GM10266 (cell line): ENCODE measurements at regions not wholly inside any gene's neighbourhood (a gene's known extent, or its start where the extent isn't known, plus 50 kb on each side); places are given as distances from the start of the nearest gene placed in this dataset.

Experiments
- DNase-seq: peaks from one replicate; pipeline ENCODE4 v3.0.0; 2012; ENCODE audit errors: extremely low spot score
- TF ChIP-seq, protein P1 (sequence below): IDR thresholded peaks from 2 replicates; pipeline ENCODE4 v1.5.1; 2012; ENCODE audit warnings: mild to moderate bottlenecking, low read depth; ENCODE audit not compliant: control insufficient read depth, insufficient read depth; ENCODE audit errors: missing control alignments

DNA sequence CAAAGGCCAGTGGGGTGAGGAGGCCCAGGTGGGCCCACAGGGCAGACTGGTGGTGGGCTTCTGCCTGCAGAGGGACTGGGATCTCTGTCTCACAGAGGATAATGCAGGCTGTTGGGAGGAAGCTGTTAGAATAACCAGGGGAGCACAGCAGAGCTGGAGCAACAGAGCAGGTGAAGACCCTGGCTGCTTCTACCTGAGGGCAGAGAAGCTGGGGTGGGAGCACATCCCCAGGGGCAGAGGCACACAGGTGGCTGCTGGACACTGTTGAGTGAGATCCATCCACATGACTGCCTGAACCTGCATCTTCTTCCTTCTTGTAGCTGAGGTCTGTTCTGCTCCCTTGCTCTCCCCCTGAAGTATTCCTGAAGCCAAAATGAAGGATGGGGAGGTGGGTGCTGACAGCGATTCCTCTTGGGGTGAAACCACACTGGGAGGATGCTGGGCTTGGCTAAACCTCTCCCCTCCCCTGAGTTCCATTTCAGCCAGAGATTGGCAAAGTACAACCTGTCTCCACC is 1725.0 kb downstream of the TP53TG3F start:
- TF ChIP-seq, protein P1, sequence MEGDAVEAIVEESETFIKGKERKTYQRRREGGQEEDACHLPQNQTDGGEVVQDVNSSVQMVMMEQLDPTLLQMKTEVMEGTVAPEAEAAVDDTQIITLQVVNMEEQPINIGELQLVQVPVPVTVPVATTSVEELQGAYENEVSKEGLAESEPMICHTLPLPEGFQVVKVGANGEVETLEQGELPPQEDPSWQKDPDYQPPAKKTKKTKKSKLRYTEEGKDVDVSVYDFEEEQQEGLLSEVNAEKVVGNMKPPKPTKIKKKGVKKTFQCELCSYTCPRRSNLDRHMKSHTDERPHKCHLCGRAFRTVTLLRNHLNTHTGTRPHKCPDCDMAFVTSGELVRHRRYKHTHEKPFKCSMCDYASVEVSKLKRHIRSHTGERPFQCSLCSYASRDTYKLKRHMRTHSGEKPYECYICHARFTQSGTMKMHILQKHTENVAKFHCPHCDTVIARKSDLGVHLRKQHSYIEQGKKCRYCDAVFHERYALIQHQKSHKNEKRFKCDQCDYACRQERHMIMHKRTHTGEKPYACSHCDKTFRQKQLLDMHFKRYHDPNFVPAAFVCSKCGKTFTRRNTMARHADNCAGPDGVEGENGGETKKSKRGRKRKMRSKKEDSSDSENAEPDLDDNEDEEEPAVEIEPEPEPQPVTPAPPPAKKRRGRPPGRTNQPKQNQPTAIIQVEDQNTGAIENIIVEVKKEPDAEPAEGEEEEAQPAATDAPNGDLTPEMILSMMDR = no peak

DNA sequence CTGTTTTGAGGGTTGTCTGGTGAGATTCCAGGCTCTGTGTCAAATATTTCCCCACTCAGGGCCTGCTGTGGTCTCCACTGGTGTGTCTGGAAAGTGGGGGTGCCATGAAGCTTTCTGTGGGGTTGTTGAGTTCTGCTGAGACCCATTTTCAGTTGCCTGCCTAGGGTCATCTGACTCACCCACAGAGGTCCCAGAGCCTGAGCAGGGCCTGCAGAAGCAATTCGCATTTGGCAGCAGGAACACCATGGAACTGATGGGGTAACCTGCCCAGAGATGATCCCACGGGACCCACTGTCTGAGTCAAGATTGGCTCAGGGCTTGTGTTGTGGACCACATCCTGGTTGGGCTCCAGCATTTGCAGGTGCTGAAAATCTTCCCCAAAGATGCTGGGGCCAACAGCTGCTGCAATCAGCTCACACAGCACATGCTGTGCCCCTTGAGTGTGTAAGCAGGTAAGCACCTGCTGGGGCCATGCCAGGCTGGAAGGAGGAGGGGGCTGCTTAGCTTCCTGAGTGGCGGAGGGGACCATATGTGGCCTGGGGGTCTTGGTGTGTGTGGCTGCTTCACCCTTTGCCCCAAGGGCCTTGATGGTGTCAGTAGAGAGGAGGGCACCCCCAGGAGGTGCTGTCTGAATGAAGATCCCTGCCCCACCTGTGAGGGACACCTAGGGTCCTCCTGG is 1726.1 kb downstream of the TP53TG3F start:
- TF ChIP-seq, protein P1 = no peak

More for the DNA sequence above, 1725.0 kb downstream of the TP53TG3F start:
- no peak for DNase-seq

DNA sequence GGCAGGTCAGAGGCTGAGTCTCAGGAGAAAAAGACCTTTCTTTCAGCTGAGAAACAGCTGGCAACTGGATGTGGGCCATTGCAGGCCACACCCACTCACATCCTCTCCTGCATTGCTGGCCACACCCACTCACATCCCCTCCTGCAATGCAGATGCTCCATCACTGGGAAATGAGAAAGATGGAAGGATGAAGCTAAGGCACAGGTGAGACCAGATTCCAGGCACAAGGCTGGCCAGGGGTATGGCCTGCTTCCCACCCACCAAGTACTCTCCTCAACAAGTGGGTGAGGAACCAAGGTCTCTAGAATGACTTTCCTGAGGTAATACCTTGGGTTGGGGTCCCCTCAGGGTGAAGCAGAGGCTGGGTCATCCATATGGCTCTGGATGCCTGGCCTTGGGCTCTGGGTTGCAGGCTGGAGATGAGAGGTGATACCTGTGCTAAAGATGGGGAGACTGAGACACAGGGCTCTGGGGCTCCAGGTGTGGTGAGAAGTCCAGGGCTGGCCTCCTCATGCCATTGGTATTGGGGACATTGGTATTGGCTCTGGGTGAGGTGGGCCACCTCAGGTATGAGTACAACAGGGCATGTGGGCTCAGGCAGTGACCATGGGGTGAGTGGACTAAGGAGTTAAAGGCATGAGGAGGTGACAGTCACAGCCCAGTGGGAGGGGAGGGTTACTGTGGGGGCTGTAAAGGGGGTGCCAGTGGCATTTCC is 1726.8 kb downstream of the TP53TG3F start:
- TF ChIP-seq, protein P1 = no peak
- no peak for DNase-seq

More for the DNA sequence above, 1726.1 kb downstream of the TP53TG3F start:
- DNase-seq = no peak

DNA sequence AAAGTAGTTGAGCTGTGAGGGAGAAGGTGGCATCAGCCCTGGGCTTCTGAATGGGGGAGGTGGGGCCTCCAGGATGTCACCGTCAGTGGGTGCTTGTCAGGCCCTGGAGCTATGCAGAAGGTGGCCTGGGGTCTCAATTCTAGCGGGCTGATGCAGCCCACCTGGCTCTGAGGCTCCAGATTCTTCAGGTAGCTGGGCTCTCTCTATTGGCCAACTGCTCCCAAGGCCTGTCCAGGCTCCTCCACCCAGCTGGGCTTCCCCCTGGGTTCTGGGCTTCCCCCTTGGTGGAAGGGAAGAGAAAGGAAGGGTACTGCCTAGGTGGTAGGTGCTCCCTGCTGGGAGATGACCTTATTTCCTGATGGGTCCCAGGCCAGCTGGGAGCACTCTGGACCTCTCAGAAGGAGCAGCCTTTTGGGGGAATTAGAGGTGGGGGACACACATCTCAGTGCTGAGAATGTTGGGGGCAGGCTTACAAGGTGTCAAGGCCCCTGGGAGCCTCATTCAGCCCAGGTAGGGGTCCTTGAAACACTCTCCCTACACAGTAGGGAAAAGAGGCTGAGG is 1728.3 kb downstream of the TP53TG3F start:
- TF ChIP-seq, protein P1 = no peak

DNA sequence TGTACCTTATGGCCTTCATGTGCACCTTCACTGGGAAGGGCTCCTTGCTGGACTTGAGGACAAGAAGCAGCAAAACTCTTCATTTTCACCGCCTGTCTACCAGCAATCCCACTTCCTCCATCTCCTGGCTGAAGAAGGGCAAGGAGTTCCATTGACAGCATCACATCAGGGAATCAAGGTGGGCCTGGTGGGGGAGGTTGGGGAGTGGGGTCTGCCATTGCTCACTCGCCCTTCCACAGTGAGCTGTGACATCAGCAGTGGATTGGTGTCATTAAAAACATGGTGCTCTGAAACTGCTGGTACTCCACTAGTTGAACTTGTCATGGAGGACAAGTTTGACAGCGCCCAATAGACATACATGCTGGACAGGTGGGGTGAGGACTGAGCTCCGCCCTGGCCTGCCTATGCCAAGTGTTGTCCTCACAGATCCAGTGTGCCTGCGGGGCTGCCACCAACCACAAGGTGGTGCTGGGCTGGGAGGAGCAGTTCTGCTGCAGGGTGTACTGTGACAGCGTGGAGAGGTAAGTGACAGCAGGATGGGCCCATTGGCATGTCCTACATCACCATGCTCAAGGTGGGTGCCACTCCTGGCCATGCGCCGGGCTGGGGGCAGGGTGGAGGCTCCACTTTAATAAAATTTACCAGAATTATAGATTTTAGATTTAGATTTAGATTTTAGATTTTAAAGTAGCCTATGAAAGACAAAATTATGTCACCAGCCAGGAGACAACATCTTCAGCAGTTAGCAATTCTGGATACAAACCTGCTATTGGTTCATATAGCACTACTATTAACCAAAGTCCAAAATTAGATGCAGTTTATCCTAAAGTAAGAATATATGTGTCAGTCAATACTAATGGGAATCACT is 1729.1 kb downstream of the TP53TG3F start:
- no peak for DNase-seq
- TF ChIP-seq, protein P1 = no peak

More for the DNA sequence above, 1728.3 kb downstream of the TP53TG3F start:
- DNase-seq = no peak

DNA sequence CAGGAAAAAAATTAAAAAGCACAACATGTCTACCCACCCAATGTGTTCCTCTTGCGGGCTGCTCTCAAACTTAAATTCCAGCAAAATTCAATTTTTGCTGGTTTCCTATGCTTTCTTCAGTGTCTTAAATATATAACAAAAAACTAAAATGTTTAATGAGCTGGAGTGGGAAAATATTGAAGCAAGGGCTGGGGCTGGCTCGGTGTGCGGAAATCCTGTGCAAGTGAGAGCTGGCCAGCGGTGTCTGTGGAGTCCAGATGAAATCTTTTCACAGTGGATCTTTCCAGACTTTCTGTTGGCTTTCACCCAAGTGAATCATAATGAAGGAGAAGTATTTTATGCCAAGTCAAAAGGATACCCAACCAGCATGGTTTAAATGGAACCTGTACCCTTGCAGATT is 1733.6 kb downstream of the TP53TG3F start:
- TF ChIP-seq, protein P1 = no peak
- no peak for DNase-seq
